ENCODE measurements at regions not wholly inside any gene's neighbourhood (a gene's known extent, or its start where the extent isn't known, plus 50 kb on each side); places are given as distances from the start of the nearest gene placed in this dataset.

DNA sequence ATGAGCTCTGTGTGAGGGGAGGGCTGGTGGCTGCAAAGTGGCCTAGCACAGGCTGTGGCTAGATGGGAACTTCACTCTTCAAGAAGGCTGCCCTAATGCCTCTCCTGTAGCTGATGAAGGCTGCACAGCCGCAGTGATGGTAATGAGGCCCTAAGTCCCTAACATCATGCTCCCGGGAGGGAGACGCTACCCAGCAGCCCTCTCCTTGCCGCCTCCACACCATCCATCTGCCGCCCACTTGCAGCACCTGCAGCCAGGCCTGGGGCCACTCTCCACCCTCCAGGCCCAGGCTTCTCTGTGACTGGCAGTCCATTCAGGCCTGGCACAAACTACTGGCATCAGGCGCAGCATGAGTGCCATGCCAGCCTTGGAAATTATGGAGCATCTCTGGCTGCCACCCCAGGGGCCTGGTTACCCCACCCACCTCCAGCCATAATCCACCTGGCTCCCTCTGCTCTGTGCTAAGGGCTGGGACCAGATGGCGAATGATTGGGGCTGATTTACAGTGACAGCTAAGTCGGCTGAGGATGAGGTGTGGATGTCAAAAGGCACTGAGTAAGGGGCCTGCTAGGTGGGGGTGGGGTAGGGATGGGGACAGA lies 284.2 kb downstream of the LRFN2 start:
- POLR2A ChIA-PET = no interaction called here
- TF ChIP-seq TARDBP (IDR thresholded peaks at IDR 0.05) (no peak), SP1 (IDR thresholded peaks at IDR 0.05) (no peak), HDGF (IDR thresholded peaks at IDR 0.05; ENCODE audit: borderline replicate concordance) (no peak), NFRKB (IDR thresholded peaks at IDR 0.05) (no peak), ARNT (IDR thresholded peaks at IDR 0.05) (no peak), L3MBTL2 (conservative IDR thresholded peaks at IDR 0.05) (no peak), FOXM1 (IDR thresholded peaks at IDR 0.05; ENCODE audit: borderline replicate concordance) (no peak), SUZ12 (IDR thresholded peaks at IDR 0.05) (no peak), CTBP1 (IDR thresholded peaks at IDR 0.05; ENCODE audit: borderline replicate concordance) (no peak), ELF4 (IDR thresholded peaks at IDR 0.05) (no peak), ZNF384 (IDR thresholded peaks at IDR 0.05) (no peak)
- TF ChIP-seq, protein P1, sequence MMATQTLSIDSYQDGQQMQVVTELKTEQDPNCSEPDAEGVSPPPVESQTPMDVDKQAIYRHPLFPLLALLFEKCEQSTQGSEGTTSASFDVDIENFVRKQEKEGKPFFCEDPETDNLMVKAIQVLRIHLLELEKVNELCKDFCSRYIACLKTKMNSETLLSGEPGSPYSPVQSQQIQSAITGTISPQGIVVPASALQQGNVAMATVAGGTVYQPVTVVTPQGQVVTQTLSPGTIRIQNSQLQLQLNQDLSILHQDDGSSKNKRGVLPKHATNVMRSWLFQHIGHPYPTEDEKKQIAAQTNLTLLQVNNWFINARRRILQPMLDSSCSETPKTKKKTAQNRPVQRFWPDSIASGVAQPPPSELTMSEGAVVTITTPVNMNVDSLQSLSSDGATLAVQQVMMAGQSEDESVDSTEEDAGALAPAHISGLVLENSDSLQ (IDR thresholded peaks at IDR 0.05) = no peak
- CTCF ChIA-PET = no interaction called here
- DNase-seq (ENCODE audit: extremely low spot score) = no peak

DNA sequence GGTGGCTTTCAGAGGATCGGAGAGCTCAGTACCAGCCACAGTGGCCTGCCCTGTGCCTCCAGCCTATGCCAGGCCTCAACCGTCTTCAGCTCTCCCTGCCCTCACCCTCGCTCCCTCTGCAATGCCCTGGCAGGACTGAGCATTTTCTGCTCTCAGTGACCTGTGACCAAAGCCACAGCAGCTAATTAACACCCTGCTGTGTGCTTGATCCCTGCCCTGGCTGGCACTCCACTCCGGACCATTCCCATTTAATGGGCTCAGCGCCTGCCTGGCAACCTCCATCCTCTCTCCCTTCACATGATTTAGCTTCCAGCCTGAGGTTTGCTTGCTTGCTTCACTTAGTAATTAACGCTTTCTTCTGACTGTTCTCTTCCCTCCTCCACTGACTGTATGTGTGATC lies 287.5 kb downstream of the LRFN2 start:
- no peak for DNase-seq (ENCODE audit: extremely low spot score)
- POLR2A ChIA-PET = no interaction called here
- no peak for TF ChIP-seq LEF1 (IDR thresholded peaks at IDR 0.05; ENCODE audit: borderline replicate concordance)
- no peak for TF ChIP-seq HDGF (IDR thresholded peaks at IDR 0.05; ENCODE audit: borderline replicate concordance)
- TF ChIP-seq, protein P1 (IDR thresholded peaks at IDR 0.05) = no peak
- TF ChIP-seq FOXM1 (IDR thresholded peaks at IDR 0.05; ENCODE audit: borderline replicate concordance) = no peak
- TF ChIP-seq ELF4 (IDR thresholded peaks at IDR 0.05) = no peak
- no peak for TF ChIP-seq NFRKB (IDR thresholded peaks at IDR 0.05)
- no peak for TF ChIP-seq L3MBTL2 (conservative IDR thresholded peaks at IDR 0.05)
- TF ChIP-seq CTBP1 (IDR thresholded peaks at IDR 0.05; ENCODE audit: borderline replicate concordance) = no peak
- TF ChIP-seq TARDBP (IDR thresholded peaks at IDR 0.05) = no peak
- TF ChIP-seq BHLHE40 (IDR thresholded peaks at IDR 0.05; ENCODE audit: borderline replicate concordance) = no peak
- no peak for TF ChIP-seq SUZ12 (IDR thresholded peaks at IDR 0.05)
- no peak for TF ChIP-seq SP1 (IDR thresholded peaks at IDR 0.05)
- CTCF ChIA-PET = no interaction called here

GRCh38 chr6:40298207-40298606 lies 289.0 kb downstream of the LRFN2 start:
- ChIA-PET POLR2A (no interaction called here), CTCF (no interaction called here)
- no peak for TF ChIP-seq CTBP1 (IDR thresholded peaks at IDR 0.05; ENCODE audit: borderline replicate concordance)
- no peak for TF ChIP-seq ELF4 (IDR thresholded peaks at IDR 0.05)
- no peak for TF ChIP-seq SP1 (IDR thresholded peaks at IDR 0.05)
- no peak for TF ChIP-seq FOXM1 (IDR thresholded peaks at IDR 0.05; ENCODE audit: borderline replicate concordance)
- TF ChIP-seq, protein P1 (IDR thresholded peaks at IDR 0.05) = no peak
- TF ChIP-seq L3MBTL2 (conservative IDR thresholded peaks at IDR 0.05) = no peak

DNA sequence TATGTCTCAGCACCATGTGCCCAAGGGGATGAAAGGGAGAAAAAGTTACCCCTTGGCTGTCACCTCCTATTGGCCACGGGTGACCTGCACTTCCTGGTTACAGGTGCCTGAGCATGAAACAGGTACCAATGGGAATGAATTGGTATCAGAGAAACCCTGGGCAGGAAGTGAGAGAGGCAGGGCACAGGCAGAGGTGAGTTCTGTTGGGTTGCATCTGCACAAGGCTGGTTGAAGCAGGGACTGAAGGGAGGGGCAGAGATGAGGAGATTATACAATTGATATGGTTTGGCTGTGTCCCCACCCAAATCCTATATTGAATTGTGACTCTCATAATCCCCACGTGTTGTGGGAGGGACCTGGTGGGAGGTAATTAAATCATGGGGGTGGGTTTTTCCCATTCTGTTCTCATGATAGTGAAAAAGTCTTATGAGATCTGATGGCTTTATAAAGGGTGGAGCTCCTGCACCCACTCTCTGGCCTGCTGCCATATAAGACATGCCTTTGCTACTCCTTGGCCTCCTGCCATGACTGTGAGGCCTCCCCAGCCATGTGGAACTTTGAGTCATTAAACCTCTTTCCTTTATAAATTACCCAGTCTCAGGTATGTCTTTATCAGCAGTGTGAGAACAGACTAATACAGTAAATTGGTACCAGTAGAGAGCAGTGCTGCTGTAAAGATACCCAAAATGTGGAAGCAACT lies 291.8 kb downstream of the LRFN2 start:
- ChIA-PET POLR2A (no interaction called here), CTCF (no interaction called here)
- TF ChIP-seq FOXM1 (IDR thresholded peaks at IDR 0.05; ENCODE audit: borderline replicate concordance) (no peak), NFRKB (IDR thresholded peaks at IDR 0.05) (no peak)
- DNase-seq (ENCODE audit: extremely low spot score) = no peak

More at GRCh38 chr6:40298207-40298606, 289.0 kb downstream of the LRFN2 start:
- no peak for DNase-seq (ENCODE audit: extremely low spot score)

- CTCF ChIA-PET = no interaction called here
- POLR2A ChIA-PET = no interaction called here
These were observed 293.5 kb downstream of the LRFN2 start for GRCh38 chr6:40293460-40294185.

More at GRCh38 chr6:40293460-40294185, 293.5 kb downstream of the LRFN2 start:
- TF ChIP-seq, protein P1 (IDR thresholded peaks at IDR 0.05) = no peak
- no peak for TF ChIP-seq SUZ12 (IDR thresholded peaks at IDR 0.05)
- TF ChIP-seq FOXA1 (IDR thresholded peaks at IDR 0.05) = no peak
- TF ChIP-seq FOXK2 (IDR thresholded peaks at IDR 0.05) = no peak
- no peak for TF ChIP-seq LEF1 (IDR thresholded peaks at IDR 0.05; ENCODE audit: borderline replicate concordance)
- no peak for TF ChIP-seq NFRKB (IDR thresholded peaks at IDR 0.05)
- no peak for TF ChIP-seq HDGF (IDR thresholded peaks at IDR 0.05; ENCODE audit: borderline replicate concordance)
- TF ChIP-seq FOXM1 (IDR thresholded peaks at IDR 0.05; ENCODE audit: borderline replicate concordance) = no peak
- TF ChIP-seq BHLHE40 (IDR thresholded peaks at IDR 0.05; ENCODE audit: borderline replicate concordance) = no peak
- no peak for TF ChIP-seq SP1 (IDR thresholded peaks at IDR 0.05)
- no peak for TF ChIP-seq ZNF384 (IDR thresholded peaks at IDR 0.05)
- no peak for TF ChIP-seq ELF4 (IDR thresholded peaks at IDR 0.05)
- no peak for TF ChIP-seq ARNT (IDR thresholded peaks at IDR 0.05)
- no peak for DNase-seq (ENCODE audit: extremely low spot score)
